Stimulated activated CD8-positive, alpha-beta memory T cell treated with anti-CD3 and anti-CD28 coated beads, Interleukin-7, amount 100 ng/mL, for 4 hours (primary cell): ENCODE measurements at regions not wholly inside any gene's neighbourhood (a gene's known extent, or its start where the extent isn't known, plus 50 kb on each side); places are given as distances from the start of the nearest gene placed in this dataset.
"Not testable (repeated sequence)": the region's sequence is repeated elsewhere in the genome, so short reads cannot be mapped to it uniquely, and the experiment has no call there.

Experiments
- DNase-seq, 2 donors: peaks; one replicate each; pipeline ENCODE4 v3.0.0-alpha.2; 2020; ENCODE audit warnings: low read depth in 2 of 2

DNA sequence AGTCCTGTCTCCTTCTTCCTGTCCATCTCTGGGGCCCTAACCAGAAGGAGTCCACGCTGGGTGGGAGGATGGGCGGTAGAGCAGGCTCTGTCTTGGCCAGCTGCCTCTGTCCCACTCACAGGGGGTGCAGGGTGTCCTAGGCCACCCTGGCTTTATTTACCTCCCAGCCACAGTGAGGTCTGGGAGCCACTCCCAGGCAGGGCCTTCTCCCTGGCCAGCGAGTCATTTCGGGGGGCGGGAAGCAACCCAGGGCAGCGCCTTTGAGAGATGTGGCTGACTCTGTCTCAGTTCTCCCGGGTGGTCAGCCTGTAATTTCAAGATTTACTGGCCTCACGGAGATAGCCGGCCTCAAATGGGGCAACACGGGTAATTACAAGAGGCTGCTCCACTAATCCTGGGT is 67.4 kb upstream of the PTCH1 start:
- DNase-seq: no peak

DNA sequence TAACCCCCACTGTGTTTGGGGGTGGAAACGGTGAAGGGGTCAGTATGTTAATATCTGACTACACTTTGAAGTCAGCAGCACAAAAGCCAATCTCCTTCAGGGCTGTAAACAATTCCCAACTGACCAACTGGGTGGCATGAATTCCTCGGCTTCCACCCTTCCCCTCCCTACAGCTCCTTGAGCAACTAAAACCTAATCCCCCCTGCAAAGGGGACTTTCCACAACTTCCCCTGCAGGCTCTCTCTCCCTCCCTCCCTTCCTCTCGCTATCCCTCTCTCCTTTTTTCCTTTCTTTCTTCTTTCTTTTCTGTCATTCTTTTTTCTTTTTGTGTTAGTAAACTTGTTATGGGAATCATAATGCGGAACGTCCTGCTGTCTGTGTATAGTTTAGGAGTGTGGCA is 65.1 kb upstream of the PTCH1 start:
- DNase-seq: no peak

DNA sequence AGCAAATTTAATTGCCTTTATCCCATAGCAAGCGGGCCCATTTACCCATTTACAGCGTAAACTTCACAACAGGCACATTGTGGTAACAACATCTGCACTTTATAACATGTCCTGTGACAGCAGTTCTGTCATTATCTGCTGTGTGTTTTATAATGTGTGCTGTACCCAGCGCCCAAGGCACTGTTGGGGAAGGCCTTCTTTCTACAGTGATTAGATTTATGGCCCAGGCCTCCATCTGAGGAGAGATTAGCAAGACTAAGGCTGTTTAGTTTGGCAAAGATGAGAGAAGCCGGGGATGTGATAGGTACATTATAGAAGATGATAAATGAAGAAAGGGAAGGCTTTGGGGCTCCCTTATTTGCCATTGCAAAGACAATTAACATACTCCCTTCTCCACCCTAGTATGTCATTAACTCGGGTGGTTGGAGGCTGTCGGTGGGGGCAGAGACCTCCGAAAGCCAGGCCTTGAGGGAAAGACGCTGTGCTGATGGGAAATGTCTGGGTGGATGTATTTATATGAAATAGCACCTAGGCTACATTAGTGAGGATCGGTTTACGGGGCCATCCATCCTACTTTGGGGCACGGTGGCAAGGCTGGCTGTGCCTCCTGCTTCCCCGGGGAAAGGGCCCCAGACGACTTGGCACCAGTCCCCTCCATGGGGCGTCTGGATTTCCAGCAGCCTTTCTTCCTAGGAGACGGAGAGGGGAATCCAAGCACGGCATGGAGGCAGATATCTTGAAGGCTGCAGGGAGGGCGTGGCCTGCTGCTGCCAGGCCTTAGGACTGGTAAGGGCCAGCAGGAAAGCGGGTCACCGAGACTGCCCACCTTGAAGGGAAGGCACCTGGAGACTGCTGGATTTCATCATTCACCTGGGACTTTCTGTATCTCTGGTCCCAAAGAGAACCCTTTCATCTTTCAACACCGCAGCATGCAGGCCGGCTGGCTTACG is 64.3 kb upstream of the PTCH1 start:
- DNase-seq: no peak

DNA sequence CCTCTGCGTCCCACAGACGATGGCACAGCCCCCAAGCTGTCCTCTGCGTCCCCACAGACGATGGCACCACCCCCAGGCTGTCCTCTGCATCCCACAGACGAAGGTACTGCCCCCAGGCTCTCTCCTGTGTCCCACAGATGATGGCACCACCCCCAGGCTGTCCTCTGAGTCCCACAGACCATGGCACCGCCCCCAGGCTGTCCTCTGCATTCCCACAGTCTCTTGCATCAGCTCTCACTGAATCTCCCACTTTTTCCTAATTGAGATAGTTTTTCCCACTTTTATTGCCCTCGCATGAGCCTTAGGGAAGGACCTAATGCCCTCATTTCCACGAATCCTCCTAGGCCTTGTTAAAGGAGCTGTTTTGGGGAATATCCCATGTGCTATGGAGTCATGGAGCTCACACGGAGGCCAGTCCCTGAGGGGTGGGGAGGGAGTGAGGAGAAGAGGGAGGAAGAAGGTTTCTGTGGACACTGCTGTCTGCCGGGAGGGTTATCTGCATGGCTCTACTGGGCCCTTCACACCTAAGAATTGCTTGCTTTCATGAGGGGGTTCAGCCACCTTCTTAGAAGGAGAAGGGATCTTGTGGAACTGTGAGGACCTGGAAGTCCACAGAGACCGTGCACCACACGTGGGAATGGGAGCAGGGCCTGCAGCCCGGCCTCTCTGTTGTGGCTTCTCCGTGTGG is 58.2 kb upstream of the PTCH1 start:
- no peak for DNase-seq

DNA sequence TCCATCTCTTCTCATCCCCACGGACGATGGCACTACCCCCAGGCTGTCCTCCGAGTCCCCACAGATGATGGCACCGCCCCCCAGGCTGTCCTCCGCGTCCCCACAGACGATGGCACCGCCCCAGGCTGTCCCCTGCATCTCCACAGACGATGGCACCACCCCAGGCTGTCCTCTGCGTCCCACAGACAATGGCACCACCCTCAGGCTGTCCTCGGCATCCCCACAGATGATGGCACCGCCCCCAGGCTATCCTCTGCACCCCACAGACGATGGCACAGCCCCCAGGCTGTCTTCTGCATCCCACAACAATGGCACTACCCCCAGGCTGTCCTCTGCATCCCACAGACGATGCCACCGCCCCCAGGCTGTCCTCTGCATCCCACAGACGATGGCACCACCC is 57.4 kb upstream of the PTCH1 start:
- no peak for DNase-seq

DNA sequence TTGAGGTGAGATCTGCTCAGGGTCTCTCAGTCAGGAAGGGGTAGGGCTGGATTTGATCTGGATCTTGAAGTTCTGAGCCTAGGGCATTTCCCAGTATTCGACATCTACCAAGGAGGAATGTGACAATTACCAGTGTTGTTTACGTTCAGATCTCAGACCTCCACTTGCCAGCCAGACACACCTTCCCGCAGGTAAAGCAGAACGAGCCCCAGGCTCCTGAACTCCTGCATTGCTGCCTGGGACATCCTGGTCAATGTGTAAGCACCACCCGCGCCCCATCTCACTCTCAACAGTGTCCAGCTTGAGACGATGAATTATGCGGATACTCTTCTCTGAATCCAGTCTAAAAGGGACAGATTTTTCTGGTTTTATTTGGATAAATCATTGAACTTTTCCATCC is 56.7 kb upstream of the PTCH1 start:
- DNase-seq: no peak

DNA sequence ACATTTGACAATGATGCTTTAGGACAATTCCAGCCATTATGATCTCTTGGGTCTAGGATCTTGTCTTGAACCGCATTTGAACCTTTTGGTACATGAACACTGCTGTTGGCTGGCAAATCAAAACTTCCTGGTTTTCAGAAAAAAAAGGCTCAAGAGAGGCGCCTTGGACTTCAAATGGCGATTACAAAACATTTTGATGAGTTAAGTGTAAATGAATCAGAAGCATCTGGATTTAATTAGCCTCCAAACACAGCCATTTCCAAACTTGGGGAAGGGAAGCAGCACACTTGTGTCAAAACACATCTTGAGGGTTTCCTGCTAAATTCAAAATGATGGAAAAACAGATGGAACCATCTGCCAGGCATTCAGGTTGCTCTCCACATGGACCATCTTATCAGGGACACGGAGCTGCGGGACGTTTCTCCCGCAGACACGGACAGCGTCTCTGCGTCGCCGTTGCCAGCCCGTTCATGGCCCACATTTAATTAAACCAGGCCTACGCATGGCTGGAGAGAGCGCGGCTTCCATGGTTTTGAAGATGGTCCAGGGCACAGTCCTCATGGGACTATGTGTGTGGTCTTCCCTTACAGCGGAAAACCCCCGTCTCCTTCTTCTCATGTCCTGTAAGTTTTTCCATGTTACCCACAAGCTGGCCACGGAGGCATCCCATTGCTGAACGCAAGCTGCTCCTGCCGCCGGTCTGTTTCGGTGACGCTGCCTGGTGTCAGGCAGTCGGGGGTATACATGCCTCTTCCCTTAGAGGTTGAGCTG is 55.8 kb upstream of the PTCH1 start:
- DNase-seq: no peak

DNA sequence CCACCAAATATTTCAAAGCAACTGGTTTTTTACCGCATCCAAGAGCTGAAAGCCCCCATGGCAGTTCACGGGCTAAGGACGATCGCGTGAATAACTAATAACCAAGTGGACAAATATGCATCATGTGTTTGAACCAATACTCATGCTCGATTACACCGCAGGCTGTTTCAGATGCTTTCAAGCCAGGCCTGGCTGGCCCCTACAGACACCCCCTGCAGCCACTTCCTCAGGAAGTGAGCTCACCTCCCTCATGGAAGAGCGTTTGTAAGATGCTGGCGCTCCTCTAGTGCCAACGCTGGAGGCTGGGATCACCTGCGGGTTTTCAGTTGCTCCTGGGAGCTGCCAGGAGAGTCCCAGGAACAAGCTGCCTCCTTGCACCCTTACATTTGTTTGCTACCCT is 53.9 kb upstream of the PTCH1 start:
- no peak for DNase-seq

DNA sequence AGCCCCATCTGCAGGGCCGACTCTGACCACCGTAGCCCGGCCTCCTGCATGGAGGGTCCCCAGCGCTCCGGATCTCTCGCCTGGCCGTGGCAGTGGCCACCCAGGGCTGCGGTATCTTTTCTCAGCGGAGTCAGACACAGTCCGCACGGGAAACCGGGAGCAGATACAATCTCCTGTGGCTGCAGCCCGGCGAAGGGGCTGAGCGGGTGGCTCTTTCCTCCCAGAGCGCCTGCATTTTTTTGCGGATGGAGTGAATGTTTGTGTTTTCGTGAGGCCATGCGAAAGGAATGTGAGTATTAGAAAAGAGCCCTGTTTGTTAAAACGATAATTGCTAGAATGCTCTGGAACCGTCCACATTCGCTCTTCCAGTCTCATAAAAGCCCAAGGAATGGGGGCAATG is 53.4 kb upstream of the PTCH1 start:
- no peak for DNase-seq

DNA sequence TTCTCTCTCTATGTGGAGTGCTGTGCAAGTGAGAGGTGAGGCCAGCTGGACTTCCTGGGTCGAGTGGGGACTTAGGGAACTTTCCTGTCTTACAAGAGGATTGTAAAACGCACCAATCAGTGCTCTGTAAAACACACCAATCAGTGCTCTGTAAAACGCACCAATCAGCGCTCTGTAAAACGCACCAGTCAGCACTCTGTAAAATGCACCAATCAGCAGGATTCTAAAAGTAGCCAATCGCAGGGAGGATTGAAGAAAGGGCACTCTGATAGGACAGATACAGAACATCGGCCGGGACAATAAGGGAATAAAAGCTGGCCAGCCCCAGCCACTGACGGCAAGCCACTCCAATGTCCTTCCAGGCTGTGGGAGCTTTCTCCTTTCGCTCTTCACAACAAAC is 52.0 kb upstream of the PTCH1 start:
- not testable (repeated sequence) for DNase-seq
